HG03457 (cell line): ENCODE measurements at regions not wholly inside any gene's neighbourhood (a gene's known extent, or its start where the extent isn't known, plus 50 kb on each side); places are given as distances from the start of the nearest gene placed in this dataset.
"Not testable (repeated sequence)": the region's sequence is repeated elsewhere in the genome, so short reads cannot be mapped to it uniquely, and the experiment has no call there.

Source experiments
- ATAC-seq: cut with Tn5 transposase; IDR thresholded peaks from one replicate; pipeline ENCODE4 v1.9.1; 2021; ENCODE audit warnings: moderate number of reproducible peaks; ENCODE audit not compliant: unreplicated experiment

DNA sequence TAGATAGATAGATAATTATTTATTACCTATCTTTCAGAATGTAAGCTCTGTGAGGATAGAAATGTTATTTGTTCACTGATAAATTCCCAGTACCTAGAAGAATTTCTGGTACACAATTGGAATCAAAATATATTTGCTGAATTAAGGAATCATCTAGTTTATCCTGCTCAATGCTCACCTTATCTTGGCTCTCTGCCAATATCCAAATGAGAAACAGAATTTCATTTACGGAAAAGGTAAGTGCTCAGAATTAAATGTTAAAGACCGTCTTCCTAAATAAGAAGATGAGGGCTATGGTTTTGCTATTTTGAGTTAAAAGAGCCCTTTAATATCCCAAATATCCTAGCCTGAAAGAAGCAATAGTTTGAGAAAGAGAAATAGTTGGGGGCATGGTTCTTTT, 232.1 kb upstream of the PDE4D start:
- no peak for ATAC-seq

DNA sequence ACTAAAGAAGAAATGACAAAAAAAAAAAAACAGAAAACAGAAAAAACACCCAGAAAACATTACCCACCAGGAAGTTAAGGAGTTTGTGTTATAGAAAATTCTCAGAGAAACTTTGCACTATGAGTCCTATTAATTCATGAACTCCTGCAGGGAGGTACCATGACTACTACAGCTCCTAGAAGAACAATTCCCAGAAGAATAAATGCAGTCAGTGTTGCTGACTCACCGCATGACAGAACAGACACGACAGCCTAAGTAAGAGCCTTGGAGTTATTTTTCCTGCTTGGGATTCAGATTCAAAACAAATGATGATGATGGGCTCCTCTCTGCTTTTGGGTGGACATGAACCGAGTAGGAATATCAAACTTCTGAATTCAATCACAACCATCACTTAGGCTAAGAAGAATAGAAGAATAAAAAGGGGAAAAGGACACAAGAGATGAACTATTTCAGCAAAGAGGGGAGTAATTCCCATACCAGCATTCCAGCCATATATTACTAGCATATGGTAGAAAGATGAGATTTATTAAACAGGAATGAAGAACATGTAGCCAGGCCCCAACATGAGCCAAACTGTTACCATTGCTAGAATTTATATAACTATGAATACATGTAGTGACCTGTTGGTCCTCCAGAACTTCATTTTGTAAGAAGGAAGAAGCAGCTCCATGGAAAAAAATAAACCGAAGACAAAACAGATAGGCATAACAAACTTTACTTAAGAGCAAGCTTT, 209.6 kb upstream of the PDE4D start:
- ATAC-seq = no peak

GRCh38 chr5:60101573-60101972, 208.0 kb upstream of the PDE4D start:
- ATAC-seq = no peak

- ATAC-seq = no peak
These were observed 199.3 kb upstream of the PDE4D start for GRCh38 chr5:60092671-60093422.

DNA sequence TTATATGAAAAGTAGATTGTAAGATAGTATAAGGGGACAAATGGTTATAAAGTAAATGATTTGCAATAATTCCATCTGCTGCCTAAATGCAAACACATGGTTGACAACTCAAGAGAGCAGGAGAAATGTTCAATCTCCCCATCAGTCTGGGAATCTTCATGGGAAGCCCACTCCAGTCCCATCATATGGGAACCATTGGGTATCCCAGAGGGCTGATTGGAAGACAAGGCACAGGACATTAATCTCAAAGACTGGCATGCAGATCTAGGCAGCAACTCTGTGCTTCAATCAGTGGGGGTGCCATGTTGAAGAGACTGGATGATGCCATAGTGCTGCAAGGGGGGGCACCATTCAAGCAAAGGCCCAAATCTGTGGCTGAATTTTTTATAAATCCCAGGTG, 193.1 kb upstream of the PDE4D start:
- no peak for ATAC-seq

DNA sequence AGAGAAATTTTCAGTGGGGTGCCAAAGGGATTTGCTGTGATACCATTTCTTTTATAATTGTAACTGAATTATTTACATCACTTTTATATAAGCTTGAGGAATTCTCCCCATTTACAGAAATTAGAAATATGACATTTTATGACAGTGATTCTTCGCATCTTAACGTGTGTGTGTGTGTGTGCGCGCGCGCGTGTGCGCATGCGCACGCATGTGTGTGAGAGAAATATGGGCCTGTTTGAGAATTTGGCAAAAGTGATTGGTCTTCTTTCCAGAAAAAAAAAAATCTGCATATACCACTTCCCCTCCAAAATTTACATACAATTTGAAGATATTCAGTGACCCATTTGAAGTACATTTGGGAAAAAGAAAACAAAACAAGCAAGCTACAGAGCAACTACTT, 190.7 kb upstream of the PDE4D start:
- ATAC-seq = no peak

DNA sequence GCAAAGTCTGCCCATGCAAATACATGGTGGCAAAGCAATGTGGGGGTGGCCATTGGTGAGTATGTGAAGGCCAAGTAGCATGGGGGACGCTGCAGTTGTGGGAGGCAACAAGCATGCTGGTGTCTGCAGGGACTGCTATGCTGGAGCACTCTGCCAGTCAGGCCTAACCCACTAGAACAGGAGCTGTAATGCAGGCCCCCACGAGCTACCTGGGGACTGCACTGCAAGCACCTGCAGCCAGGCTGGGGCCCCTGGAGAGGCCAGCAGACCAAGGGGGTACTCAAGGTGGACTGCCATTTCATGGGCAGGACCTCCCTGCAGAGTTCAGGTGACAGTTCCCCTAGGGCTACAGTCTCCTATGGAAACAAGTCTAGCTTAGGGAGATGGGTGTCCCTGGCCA, 183.8 kb upstream of the PDE4D start:
- no peak for ATAC-seq

DNA sequence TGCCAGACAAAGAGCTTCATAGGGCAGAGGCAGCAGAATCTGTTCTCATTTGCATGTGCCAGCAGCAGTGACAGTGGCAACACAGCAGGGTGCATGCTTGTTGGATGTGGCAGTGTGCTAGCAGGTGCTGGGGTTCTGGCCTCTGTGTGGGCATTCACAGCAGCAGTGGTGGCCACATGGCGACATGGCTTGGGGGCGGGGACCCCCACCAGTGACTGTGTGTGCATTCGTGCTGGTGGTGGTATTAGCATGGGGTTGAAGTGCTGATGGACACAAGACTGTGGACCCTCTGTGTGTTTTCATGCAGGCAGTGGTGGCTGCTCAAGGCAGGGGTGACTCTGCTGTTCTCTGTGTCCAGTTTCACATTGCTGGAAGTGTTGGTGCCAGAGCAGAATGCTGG, 183.2 kb upstream of the PDE4D start:
- no peak for ATAC-seq

GRCh38 chr5:60066502-60066901, 173.0 kb upstream of the PDE4D start:
- ATAC-seq = no peak

- ATAC-seq = no peak
These were observed 166.9 kb upstream of the PDE4D start for GRCh38 chr5:60060389-60060788.

GRCh38 chr5:60056191-60056590, 162.7 kb upstream of the PDE4D start:
- ATAC-seq = no peak

DNA sequence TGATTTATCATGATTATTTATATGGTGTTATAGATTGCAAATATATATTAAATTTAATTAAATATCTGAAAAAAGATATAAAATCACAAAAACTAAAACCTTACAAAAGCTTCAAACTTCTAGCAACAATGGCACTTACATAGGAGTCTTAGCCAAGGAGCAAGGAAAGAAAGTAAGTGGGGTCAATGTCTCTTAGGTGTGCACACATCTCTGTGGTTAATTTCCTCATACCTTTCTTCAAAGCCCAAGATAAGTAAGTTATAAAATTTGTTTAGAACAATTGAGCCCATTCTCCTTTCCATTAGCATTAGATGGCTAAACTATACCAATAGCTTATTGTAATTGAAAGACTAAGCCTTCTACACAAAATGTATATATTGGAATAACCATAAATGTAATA, 161.6 kb upstream of the PDE4D start:
- ATAC-seq = no peak

GRCh38 chr5:60041996-60042664, 148.6 kb upstream of the PDE4D start:
- not testable (repeated sequence) for ATAC-seq

GRCh38 chr5:60041508-60041907, 148.0 kb upstream of the PDE4D start:
- ATAC-seq = not testable (repeated sequence)

DNA sequence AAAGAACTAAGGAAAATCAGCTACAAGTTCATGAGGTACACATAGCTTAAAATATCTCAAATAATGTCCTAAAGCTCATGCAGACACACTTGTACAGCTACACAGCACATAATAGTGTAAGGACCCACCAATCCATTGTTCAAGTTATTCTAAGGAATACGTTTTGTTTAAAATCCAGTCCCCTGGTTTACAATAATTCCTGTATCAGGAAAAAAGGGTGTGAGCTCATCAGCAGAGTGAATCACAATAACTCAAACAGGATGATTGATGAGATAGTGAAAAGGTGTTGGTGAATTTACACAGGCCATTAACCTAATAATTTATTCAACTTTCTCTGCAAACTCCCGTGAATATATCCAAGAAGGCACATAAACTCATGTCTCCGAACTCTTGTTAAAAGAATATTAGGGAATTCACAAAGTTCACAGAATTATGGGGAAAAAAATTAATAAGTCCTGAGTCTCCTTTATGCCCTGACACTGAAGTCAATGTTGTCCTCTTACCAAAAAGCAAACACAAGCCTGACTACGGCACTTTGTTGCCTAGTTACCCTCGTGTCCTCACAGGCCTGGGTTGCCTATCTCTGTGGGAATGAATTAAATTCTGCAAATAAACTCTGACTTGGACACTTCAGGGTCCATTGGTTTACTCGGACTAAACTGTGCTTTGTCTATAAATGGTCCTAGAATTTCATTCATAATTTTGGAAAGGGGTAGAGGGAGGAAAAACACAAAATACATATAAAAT, 142.8 kb upstream of the PDE4D start:
- no peak for ATAC-seq

DNA sequence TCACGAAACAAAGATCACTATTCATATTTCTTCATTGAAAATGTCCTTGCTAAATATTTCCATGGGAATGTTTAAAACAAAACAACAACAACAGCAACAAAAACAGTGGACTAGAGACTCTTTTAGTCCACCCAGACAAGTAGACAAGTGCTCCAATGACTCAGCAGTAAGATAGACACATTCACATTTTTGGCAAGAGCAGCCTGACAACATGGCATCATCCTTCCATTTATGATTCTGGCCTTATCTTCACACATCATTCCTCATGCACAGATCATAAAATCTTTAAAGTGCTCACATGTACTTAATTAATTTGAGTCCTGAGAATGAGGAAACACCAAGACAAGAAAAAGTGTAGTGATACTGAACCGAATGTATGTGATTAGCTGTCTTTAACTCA, 132.6 kb upstream of the PDE4D start:
- no peak for ATAC-seq

GRCh38 chr5:60024104-60024503, 130.6 kb upstream of the PDE4D start:
- no peak for ATAC-seq

GRCh38 chr5:60023255-60023654, 129.7 kb upstream of the PDE4D start:
- ATAC-seq = no peak

GRCh38 chr5:60020457-60020856, 126.9 kb upstream of the PDE4D start:
- ATAC-seq = no peak

- not testable (repeated sequence) for ATAC-seq
These were observed 125.4 kb upstream of the PDE4D start for GRCh38 chr5:60018960-60019359.

- no peak for ATAC-seq
These were observed 124.6 kb upstream of the PDE4D start for GRCh38 chr5:60018091-60018490.
